T47D (cell line): ENCODE measurements at regions not wholly inside any gene's neighbourhood (a gene's known extent, or its start where the extent isn't known, plus 50 kb on each side); places are given as distances from the start of the nearest gene placed in this dataset.

ENCODE experiments used
- DNase-seq, 2 experiments: peaks; one replicate each; pipeline versions ENCODE4 v3.0.0 to v3.0.0-alpha.2; 2011 to 2012; ENCODE audit warnings: low read depth in 1 of 2, low spot score in 1 of 2
- JUND ChIP-seq: IDR thresholded peaks from 2 replicates; pipeline ENCODE4 v1.6.1; 2012; ENCODE audit warnings: low read depth
- in situ Hi-C: cut with HindIII; loops from 2 replicates; pipeline ENCODE4 v1.10.0; 2016; ENCODE audit warnings: low sequenced_read_pairs, low pct_unique_long_range_greater_than_20kb

- DNase-seq: no peak
- no peak for TF ChIP-seq JUND
- in situ Hi-C loops: no loop called here
These were observed 781.8 kb downstream of the DNAJB9 start for GRCh38 chr7:109351493-109351892.

- in situ Hi-C loops: no loop called here
- no peak for DNase-seq
- TF ChIP-seq JUND: no peak
These were observed 784.3 kb downstream of the DNAJB9 start for GRCh38 chr7:109354000-109354399.

- TF ChIP-seq JUND: no peak
- in situ Hi-C loops: no loop called here
- no peak for DNase-seq
These were observed 784.9 kb downstream of the DNAJB9 start for GRCh38 chr7:109354552-109354951.

- no peak for DNase-seq
- TF ChIP-seq JUND: no peak
- in situ Hi-C loops: no loop called here
These were observed 806.1 kb downstream of the DNAJB9 start for GRCh38 chr7:109375823-109376222.

- in situ Hi-C loops: no loop called here
- DNase-seq: no peak
- no peak for TF ChIP-seq JUND
These were observed 806.9 kb downstream of the DNAJB9 start for GRCh38 chr7:109376576-109376975.

GRCh38 chr7:109377076-109377884, 807.6 kb downstream of the DNAJB9 start:
- in situ Hi-C loops: no loop called here
- DNase-seq: no peak
- no peak for TF ChIP-seq JUND

- no peak for DNase-seq
- no peak for TF ChIP-seq JUND
- in situ Hi-C loops: no loop called here
These were observed 817.3 kb downstream of the DNAJB9 start for GRCh38 chr7:109386959-109387358.

- no peak for DNase-seq
These were observed 817.9 kb downstream of the DNAJB9 start for GRCh38 chr7:109387530-109387929.

GRCh38 chr7:109391240-109391639, 821.6 kb downstream of the DNAJB9 start:
- TF ChIP-seq JUND: no peak
- in situ Hi-C loops: no loop called here
- no peak for DNase-seq

More at GRCh38 chr7:109387530-109387929, 817.9 kb downstream of the DNAJB9 start:
- no peak for TF ChIP-seq JUND
- in situ Hi-C loops: no loop called here

GRCh38 chr7:109402107-109402506, 832.4 kb downstream of the DNAJB9 start:
- no peak for DNase-seq
- TF ChIP-seq JUND: no peak
- in situ Hi-C loops: no loop called here

- in situ Hi-C loops: no loop called here
- DNase-seq: no peak
- TF ChIP-seq JUND: no peak
These were observed 838.1 kb downstream of the DNAJB9 start for GRCh38 chr7:109407756-109408155.

GRCh38 chr7:109437957-109438356, 868.3 kb downstream of the DNAJB9 start:
- no peak; the same call in 1 of the 2 replicates for TF ChIP-seq JUND
- in situ Hi-C loops: no loop called here
- DNase-seq: no peak

- in situ Hi-C loops: no loop called here
- peak in 1 of 2 experiments; percentile 23 for DNase-seq
- TF ChIP-seq JUND: no peak
These were observed 880.1 kb downstream of the DNAJB9 start for GRCh38 chr7:109449760-109450159.

- in situ Hi-C loops: no loop called here
- no peak for DNase-seq
- TF ChIP-seq JUND: no peak
These were observed 886.4 kb downstream of the DNAJB9 start for GRCh38 chr7:109456116-109456515.
